AG10803 (cell line): ENCODE measurements at regions not wholly inside any gene's neighbourhood (a gene's known extent, or its start where the extent isn't known, plus 50 kb on each side); places are given as distances from the start of the nearest gene placed in this dataset.

ENCODE experiments used
- DNase-seq: peaks from one replicate; pipeline ENCODE4 v3.0.0; 2010; ENCODE audit warnings: low read depth
- H3K4me3 ChIP-seq: 2 replicates; pipeline ENCODE4 v1.5.1; 2011; ENCODE audit warnings: mild to moderate bottlenecking, low read length, control low read depth
- TF ChIP-seq, protein P1 (sequence below): conservative IDR thresholded peaks from 2 replicates; pipeline ENCODE4 v1.5.1; 2011; ENCODE audit warnings: mild to moderate bottlenecking, low read length, control low read depth, inconsistent platforms

GRCh38 chr14:22508150-22508457 lies 80.9 kb downstream of the DAD1 start:
- no peak overlapping the region for H3K4me3 ChIP-seq
- no peak for DNase-seq
- TF ChIP-seq, protein P1, sequence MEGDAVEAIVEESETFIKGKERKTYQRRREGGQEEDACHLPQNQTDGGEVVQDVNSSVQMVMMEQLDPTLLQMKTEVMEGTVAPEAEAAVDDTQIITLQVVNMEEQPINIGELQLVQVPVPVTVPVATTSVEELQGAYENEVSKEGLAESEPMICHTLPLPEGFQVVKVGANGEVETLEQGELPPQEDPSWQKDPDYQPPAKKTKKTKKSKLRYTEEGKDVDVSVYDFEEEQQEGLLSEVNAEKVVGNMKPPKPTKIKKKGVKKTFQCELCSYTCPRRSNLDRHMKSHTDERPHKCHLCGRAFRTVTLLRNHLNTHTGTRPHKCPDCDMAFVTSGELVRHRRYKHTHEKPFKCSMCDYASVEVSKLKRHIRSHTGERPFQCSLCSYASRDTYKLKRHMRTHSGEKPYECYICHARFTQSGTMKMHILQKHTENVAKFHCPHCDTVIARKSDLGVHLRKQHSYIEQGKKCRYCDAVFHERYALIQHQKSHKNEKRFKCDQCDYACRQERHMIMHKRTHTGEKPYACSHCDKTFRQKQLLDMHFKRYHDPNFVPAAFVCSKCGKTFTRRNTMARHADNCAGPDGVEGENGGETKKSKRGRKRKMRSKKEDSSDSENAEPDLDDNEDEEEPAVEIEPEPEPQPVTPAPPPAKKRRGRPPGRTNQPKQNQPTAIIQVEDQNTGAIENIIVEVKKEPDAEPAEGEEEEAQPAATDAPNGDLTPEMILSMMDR: no peak

GRCh38 chr14:22506778-22507351 lies 82.2 kb downstream of the DAD1 start:
- no peak for DNase-seq

GRCh38 chr14:22506378-22506710 lies 82.7 kb downstream of the DAD1 start:
- DNase-seq: no peak
- H3K4me3 ChIP-seq: no peak overlapping the region
- TF ChIP-seq, protein P1: no peak

More at GRCh38 chr14:22506778-22507351, 82.2 kb downstream of the DAD1 start:
- H3K4me3 ChIP-seq: no peak overlapping the region
- TF ChIP-seq, protein P1: no peak

DNA sequence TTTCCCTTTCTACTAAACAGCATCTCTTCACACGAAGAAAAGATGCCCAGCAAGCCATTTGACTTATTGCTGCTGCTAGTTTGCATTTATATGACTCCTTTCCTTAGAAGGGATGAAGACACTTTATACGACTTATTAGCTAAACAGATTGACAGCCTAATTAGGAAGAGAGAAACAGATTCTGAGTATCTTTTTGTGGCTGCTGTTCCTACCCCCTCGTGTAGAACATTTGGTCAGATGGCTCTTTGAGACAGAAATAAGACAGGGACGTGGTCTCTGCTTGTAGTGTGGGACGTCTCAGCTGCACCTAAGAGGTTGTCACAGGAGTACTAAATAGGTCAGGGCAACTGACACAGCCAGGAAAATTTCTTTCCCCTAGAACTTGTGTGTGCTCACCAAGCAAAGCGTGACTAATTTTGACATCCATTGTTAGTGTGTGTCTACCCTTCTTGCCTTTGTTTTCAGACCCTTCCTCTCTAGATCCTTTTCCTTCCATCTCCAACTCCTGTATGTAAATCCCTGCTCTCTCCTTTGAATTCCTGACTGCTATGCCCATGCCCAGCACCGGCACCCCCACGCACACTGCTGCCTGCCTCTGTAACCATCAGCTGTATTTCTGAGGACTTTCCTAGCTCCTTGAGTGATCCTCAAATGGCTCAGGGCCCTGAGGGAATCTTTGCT lies 83.2 kb downstream of the DAD1 start:
- TF ChIP-seq, protein P1: no peak
- no peak overlapping the region for H3K4me3 ChIP-seq
- DNase-seq: no peak

DNA sequence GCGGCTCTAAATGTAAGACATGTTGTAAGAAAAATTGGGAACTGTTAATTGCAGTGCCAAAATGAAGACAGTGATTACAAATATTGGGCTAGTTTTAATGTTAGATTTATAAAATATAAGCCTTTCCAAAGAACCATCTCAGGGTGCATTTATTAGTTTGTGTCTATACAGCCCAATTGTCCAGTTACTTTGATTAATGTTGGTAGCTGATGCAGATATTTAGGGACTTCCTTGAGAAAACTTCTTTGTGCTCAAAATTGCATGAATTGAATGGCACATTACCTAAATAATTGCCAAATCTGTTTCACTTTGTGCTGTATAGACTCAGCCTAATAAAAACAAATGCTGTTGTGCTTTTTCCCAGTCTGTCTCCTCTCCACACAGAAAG lies 83.7 kb downstream of the DAD1 start:
- DNase-seq: no peak
- H3K4me3 ChIP-seq: no peak overlapping the region
- TF ChIP-seq, protein P1: no peak

DNA sequence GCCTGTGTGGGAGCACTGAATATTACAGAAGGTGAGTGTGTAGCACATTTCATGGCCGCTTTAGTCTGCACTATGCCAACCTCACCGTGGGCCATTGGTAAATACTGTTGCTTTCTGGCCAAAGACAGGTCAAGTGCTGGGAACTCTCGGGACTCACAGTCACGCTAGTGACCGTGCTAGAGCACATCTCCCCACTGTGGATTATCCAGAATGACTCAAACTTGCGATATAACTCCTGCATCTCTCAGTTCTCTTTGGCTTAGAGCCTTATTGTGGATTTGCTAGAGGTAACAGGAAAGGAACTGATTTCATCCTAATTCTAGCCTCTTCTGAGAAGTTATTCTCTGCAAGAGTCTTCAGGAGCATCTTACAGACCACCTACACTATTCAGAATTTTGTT lies 86.5 kb downstream of the DAD1 start:
- H3K4me3 ChIP-seq: no peak overlapping the region
- DNase-seq: no peak
- TF ChIP-seq, protein P1: no peak

GRCh38 chr14:22502007-22502406 lies 87.0 kb downstream of the DAD1 start:
- no peak for DNase-seq
- TF ChIP-seq, protein P1: no peak
- H3K4me3 ChIP-seq: no peak overlapping the region
